Esophagus muscularis mucosa (tissue), 4 donors: ENCODE measurements at regions not wholly inside any gene's neighbourhood (a gene's known extent, or its start where the extent isn't known, plus 50 kb on each side); places are given as distances from the start of the nearest gene placed in this dataset.

Experiments
- EP300 ChIP-seq: sonication (generic); formaldehyde crosslinking; IDR thresholded peaks from one replicate; pipeline ENCODE4 v1.6.1; 2017; ENCODE audit warnings: antibody characterized with exemption
- POLR2A ChIP-seq: fragments of 450-650 bp; IDR thresholded peaks from one replicate; pipeline ENCODE4 v1.6.1; 2017; ENCODE audit warnings: antibody characterized with exemption, moderate library complexity, mild to moderate bottlenecking, low read depth
- TF ChIP-seq, protein P1 (sequence below), 3 experiments: fragments of 200-600 bp in 2 of 3; fragments of 450-650 bp in 1 of 3; sonication (generic) in 2 of 3; IDR thresholded peaks; one replicate each; pipeline ENCODE4 v1.5.1; 2017 to 2019; ENCODE audit warnings: antibody characterized with exemption in 3 of 3, mild to moderate bottlenecking in 2 of 3, moderate library complexity in 1 of 3

DNA sequence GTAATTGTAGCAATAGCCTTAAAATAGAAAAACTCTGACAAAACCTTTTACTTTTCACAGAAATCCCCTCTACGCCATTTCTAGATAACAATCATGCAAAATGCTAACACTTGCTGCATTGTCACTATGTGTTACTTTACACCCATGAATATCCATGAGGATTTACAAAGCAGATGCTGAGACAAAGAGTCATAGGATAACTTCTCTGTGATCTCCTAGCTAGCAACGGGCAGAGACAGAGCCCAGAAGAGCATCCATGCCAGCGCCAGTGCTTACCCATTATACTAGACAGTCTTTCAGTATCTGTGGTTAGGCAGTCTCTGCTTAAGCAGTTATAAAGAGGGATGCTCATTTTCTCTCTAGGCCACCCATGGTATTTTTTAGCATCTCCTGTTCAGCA, 474.1 kb downstream of the CAAP1 start:
- TF ChIP-seq, protein P1, sequence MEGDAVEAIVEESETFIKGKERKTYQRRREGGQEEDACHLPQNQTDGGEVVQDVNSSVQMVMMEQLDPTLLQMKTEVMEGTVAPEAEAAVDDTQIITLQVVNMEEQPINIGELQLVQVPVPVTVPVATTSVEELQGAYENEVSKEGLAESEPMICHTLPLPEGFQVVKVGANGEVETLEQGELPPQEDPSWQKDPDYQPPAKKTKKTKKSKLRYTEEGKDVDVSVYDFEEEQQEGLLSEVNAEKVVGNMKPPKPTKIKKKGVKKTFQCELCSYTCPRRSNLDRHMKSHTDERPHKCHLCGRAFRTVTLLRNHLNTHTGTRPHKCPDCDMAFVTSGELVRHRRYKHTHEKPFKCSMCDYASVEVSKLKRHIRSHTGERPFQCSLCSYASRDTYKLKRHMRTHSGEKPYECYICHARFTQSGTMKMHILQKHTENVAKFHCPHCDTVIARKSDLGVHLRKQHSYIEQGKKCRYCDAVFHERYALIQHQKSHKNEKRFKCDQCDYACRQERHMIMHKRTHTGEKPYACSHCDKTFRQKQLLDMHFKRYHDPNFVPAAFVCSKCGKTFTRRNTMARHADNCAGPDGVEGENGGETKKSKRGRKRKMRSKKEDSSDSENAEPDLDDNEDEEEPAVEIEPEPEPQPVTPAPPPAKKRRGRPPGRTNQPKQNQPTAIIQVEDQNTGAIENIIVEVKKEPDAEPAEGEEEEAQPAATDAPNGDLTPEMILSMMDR (IDR thresholded peaks at IDR 0.05), result no peak
- TF ChIP-seq EP300 (no peak), POLR2A (no peak)
